ENCODE measurements at regions not wholly inside any gene's neighbourhood (a gene's known extent, or its start where the extent isn't known, plus 50 kb on each side); places are given as distances from the start of the nearest gene placed in this dataset.

- no peak for DNase-seq (ENCODE audit: low read depth)
- H3K4me3 ChIP-seq (ENCODE audit: control insufficient read depth, low read depth, low read length), result no peak overlapping the region
These were observed 109.7 kb downstream of the TSEN15 start for GRCh38 chr1:184161071-184161698.

GRCh38 chr1:184162281-184162680 is 110.8 kb downstream of the TSEN15 start:
- TF ChIP-seq CTCF (IDR thresholded peaks at IDR 0.05; ENCODE audit: control insufficient read depth, insufficient read depth, low read depth, low read length, missing control alignments), result no peak
- no peak for DNase-seq (ENCODE audit: low read depth)
- H3K4me3 ChIP-seq (ENCODE audit: control insufficient read depth, low read depth, low read length), result no peak overlapping the region

More at GRCh38 chr1:184161071-184161698, 109.7 kb downstream of the TSEN15 start:
- TF ChIP-seq CTCF (IDR thresholded peaks at IDR 0.05; ENCODE audit: control insufficient read depth, insufficient read depth, low read depth, low read length, missing control alignments), result no peak

GRCh38 chr1:184163674-184164465 is 112.3 kb downstream of the TSEN15 start:
- H3K4me3 ChIP-seq (ENCODE audit: control insufficient read depth, low read depth, low read length), result no peak overlapping the region
- TF ChIP-seq CTCF (IDR thresholded peaks at IDR 0.05; ENCODE audit: control insufficient read depth, insufficient read depth, low read depth, low read length, missing control alignments), result no peak
- no peak for DNase-seq (ENCODE audit: low read depth)

GRCh38 chr1:184164536-184164935 is 113.0 kb downstream of the TSEN15 start:
- TF ChIP-seq CTCF (IDR thresholded peaks at IDR 0.05; ENCODE audit: control insufficient read depth, insufficient read depth, low read depth, low read length, missing control alignments), result no peak
- no peak overlapping the region for H3K4me3 ChIP-seq (ENCODE audit: control insufficient read depth, low read depth, low read length)
- DNase-seq (ENCODE audit: low read depth), result no peak

GRCh38 chr1:184166485-184166884 is 115.0 kb downstream of the TSEN15 start:
- no peak for TF ChIP-seq CTCF (IDR thresholded peaks at IDR 0.05; ENCODE audit: control insufficient read depth, insufficient read depth, low read depth, low read length, missing control alignments)
- DNase-seq (ENCODE audit: low read depth), result no peak
- no peak overlapping the region for H3K4me3 ChIP-seq (ENCODE audit: control insufficient read depth, low read depth, low read length)

- no peak for TF ChIP-seq CTCF (IDR thresholded peaks at IDR 0.05; ENCODE audit: control insufficient read depth, insufficient read depth, low read depth, low read length, missing control alignments)
- no peak for DNase-seq (ENCODE audit: low read depth)
- no peak overlapping the region for H3K4me3 ChIP-seq (ENCODE audit: control insufficient read depth, low read depth, low read length)
These were observed 115.8 kb downstream of the TSEN15 start for GRCh38 chr1:184167352-184167751.
